Tibial nerve (tissue), 3 donors: ENCODE measurements at regions not wholly inside any gene's neighbourhood (a gene's known extent, or its start where the extent isn't known, plus 50 kb on each side); places are given as distances from the start of the nearest gene placed in this dataset.

Experiments
- POLR2A ChIP-seq, 2 donors: fragments of 450-650 bp; IDR thresholded peaks; one replicate each; pipeline ENCODE4 v1.6.1; 2017; ENCODE audit warnings: antibody characterized with exemption in 2 of 2, mild to moderate bottlenecking in 2 of 2, moderate library complexity in 2 of 2
- TF ChIP-seq, protein P1 (sequence below), 5 experiments: fragments of 200-600 bp in 3 of 5; fragments of 450-650 bp in 2 of 5; sonication (generic) in 3 of 5; IDR thresholded peaks; one replicate each; pipeline ENCODE4 v1.5.1; 2016 to 2019; ENCODE audit warnings: antibody characterized with exemption in 5 of 5, mild to moderate bottlenecking in 3 of 5, moderate library complexity in 2 of 5

DNA sequence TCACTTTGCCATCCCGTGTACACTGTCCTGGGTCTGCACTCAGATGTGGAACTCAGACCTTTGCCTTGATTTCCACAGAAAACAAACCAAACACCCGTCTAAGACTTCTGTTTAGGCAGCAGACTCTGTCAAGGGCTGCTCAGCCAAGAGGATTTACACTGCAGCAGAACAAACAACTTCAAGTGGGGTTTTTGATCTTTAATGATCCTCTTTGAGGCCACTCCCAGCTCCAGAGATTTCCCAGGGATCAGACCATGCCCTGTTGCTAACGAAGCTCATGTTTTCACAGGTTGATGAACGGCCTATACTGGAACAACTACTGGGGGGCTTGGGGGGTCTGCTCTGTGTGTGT is 52.5 kb upstream of the LGALSL start:
- TF ChIP-seq, protein P1, sequence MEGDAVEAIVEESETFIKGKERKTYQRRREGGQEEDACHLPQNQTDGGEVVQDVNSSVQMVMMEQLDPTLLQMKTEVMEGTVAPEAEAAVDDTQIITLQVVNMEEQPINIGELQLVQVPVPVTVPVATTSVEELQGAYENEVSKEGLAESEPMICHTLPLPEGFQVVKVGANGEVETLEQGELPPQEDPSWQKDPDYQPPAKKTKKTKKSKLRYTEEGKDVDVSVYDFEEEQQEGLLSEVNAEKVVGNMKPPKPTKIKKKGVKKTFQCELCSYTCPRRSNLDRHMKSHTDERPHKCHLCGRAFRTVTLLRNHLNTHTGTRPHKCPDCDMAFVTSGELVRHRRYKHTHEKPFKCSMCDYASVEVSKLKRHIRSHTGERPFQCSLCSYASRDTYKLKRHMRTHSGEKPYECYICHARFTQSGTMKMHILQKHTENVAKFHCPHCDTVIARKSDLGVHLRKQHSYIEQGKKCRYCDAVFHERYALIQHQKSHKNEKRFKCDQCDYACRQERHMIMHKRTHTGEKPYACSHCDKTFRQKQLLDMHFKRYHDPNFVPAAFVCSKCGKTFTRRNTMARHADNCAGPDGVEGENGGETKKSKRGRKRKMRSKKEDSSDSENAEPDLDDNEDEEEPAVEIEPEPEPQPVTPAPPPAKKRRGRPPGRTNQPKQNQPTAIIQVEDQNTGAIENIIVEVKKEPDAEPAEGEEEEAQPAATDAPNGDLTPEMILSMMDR (IDR thresholded peaks at IDR 0.05): no peak
- no peak for TF ChIP-seq POLR2A (IDR thresholded peaks at IDR 0.05)
